NT2/D1 (cell line): ENCODE measurements at regions not wholly inside any gene's neighbourhood (a gene's known extent, or its start where the extent isn't known, plus 50 kb on each side); places are given as distances from the start of the nearest gene placed in this dataset.

ENCODE experiments used
- YY1 ChIP-seq: IDR thresholded peaks from 2 replicates; pipeline ENCODE4 v1.6.1; 2011; ENCODE audit not compliant: insufficient read length, insufficient read depth
- ZNF274 ChIP-seq: IDR thresholded peaks from 2 replicates; pipeline ENCODE4 v1.6.1; 2011; ENCODE audit warnings: mild to moderate bottlenecking, low read depth, low read length

DNA sequence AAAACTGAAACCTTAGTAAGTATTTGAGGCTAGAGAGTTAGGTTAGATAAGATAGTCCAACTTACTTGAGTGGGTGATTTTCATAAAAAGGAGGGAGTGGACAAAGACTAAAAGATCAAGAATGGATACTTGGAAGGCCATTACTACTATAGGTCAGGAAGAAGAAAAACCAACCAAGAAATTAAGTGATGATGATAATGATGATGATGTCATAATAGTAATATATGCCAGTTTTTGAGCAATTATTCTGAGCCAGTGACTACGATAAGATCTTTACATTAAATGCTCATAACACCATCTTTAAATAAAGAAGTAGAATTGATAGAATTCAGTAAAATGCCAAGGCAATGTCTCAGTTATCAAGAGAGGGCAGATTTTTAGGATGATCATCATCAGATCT is 430.7 kb upstream of the ADAMTS5 start:
- TF ChIP-seq YY1 (no peak), ZNF274 (no peak)
